NCI-H1436 treated with DMSO at 0.1 percent for 48 hours (cell line): ENCODE measurements at regions not wholly inside any gene's neighbourhood (a gene's known extent, or its start where the extent isn't known, plus 50 kb on each side); places are given as distances from the start of the nearest gene placed in this dataset.

ENCODE experiments used
- DNase-seq: peaks from one replicate; lab custom pipeline; 2025; lab: John Stamatoyannopoulos, UW

DNA sequence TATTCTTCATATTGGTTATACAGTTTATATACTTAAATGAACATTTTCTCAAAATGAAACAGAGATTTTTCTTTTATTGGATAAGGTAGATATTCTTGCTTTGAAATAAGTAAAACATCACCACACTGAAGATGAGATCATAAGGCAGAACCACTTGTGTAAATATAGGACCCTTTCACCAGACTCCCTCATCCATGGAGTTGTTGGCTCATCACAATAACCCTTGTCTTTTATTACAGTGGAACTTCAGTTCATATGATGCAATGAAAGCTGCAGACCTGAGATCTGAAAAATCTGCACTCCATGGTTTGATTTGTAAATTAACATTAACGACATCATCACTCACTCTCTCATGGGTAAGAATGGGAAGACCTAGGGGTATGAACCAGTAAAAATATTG, 51.9 kb upstream of the DBX2 start:
- DNase-seq: no peak

DNA sequence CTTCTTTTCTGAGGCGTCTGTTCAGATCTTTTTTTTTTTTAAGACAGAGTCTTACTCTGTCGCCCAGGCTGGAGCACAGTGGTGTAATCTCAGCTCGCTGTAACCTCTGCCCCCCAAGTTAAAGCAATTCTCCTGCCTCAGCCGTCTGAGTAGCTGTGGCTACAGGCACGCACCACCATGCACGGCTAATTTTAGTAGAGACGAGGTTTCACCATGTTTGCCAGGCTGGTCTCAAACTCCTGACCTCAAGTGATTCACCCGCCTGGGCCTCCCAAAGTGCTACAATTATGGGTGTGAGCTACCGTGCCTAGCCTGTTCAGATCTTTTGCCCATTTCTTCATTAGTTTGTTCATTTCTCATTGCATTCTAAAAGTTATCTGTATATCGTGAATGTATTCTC, 55.1 kb upstream of the DBX2 start:
- no peak for DNase-seq

DNA sequence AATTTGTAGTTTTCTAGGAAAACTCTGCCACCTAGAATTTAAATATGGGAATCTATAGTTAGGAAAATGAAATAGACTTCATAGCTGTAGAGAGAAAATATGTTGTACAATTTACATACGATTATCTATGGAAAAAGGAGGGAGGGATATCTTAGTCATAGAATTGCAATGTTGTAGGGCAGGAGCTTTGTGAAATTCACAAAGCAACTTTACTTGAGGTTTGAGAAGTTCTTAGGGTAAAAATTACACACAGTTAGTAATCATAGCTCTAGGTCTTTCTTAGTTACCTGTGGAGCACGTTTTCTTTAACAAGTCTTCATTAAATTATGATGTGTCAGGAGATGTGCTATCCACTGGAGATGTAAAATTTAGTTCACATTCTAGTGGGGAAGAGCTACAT, 61.4 kb upstream of the DBX2 start:
- no peak for DNase-seq

DNA sequence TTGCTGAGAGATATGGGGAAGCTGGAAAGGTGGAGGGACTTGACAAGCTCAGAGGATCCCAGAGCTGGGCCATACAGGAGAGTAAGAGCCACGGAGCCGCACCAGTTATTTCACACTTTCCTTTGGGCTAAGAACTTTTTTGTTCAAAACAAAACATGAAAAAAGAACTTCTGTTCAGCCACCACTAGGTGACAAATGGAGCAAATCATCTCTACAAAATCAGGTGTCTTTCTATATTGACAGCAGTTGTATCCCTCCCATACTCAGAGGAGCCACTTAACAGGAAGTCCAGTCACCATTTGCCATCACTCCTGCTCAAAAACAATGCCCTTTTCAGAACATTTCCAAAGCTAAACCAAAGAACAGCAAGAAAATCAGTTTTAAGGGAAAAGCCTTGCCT, 70.3 kb upstream of the DBX2 start:
- no peak for DNase-seq

DNA sequence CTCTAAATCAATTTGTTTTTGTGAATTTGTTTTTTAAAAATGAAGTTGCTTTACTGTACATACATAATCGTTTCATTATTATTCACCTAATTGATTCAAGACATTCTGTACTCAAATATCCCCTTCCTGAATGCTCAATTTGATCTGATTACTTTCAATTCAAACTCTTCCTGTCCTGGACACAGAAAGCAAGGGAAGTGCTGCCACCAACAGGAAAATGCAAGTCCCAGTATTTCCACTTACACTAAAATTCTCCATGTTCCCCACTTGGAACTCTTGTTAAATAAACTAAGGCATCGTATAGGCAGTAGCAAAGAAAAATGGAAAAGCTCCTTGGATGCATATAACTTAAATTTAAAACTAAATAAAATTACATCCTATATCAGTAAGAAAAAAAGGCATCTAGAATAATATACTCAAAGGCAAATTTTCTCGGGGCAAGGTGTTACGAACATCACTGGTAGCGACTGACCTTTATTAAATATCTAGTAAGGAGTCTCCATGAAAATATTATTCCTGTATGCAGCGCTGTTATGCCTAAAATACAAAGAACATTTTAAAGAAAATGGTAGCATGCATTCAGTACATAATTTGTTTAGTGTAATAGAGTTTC, 72.0 kb upstream of the DBX2 start:
- no peak for DNase-seq

DNA sequence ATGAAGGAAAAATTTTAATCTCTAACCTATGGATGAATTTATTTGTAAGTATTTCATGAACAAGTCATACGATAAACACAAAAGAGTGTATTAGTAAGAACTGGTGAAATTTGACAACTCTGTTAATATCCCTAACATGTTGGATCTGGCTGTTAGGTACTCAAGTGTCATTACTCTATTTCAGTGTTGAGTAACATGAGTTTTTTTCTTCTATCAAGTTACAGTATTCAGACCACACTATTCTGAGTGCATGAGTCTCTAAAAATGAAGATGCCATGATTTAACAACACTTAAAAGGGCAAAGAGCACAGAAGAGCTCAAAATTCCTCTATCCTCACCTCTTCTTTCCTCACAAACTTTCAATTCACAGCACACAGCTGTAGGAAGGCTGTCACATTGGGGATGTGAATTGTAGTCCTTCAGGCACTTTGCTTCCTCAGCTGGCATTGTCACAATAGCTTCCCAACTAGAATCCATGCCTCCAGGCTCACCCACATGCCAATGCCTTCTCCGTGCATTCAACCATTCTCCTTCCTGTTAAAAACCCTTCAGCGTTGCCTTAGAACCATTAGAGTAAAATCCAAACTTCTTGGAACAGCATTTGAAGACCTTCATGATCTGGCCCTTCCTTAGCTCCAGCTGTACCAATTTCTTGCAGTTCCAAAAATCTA, 73.7 kb upstream of the DBX2 start:
- no peak for DNase-seq

DNA sequence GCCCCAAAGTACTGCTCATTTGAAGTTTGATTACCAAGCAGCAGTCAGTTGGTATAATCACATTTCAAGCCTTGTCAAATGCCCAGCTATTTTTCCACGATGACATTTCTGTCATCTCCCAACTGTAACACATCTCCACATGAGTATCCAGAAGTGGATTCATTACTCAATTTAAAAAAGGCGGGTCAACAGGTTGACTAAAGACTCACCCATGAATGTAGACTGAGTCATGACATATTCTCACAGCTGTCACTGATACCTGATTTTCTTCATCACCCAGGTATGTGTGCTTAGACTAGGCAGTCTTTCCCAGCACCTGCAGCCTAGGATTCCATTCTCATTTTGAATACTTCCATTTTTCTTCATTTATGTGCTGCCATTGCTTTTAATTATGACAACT, 75.1 kb upstream of the DBX2 start:
- DNase-seq: no peak

DNA sequence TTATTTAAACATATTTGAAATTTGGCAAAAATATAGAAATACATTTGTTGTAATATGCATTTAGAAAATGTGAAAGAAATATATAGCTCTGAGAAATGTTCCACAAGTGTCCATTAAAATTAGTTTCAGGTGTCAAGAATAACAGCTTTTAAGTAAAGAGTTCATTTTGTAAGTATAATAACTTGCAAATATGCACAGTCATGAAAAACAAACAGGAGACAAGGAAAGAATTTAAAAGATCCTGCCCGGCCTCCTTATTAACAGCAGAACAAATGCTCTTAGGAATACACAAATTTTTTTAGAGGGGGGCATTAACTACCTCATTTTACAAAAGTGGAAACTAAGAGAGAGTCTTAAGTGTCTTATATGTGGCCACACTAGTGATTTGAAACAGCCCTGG, 77.7 kb upstream of the DBX2 start:
- no peak for DNase-seq

DNA sequence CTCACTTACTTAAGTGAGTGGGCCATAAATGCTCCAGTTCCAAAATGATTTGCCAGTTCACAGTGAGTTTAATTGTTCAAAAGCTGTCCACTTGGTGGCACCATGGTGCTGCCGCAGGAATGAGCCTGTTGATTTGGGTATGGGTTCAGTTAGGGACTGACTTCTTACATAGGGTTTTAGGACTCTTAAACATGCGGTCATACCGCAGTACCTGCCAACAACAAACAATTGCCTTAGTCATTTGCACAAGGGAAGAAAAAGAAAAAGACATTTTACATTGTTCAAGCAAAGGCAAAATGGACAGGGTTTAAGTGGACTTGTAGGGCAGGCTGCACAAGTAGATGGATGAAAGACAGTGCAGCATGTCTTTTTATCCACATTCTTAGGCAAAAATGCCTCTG, 80.0 kb upstream of the DBX2 start:
- DNase-seq: peak; percentile 23

DNA sequence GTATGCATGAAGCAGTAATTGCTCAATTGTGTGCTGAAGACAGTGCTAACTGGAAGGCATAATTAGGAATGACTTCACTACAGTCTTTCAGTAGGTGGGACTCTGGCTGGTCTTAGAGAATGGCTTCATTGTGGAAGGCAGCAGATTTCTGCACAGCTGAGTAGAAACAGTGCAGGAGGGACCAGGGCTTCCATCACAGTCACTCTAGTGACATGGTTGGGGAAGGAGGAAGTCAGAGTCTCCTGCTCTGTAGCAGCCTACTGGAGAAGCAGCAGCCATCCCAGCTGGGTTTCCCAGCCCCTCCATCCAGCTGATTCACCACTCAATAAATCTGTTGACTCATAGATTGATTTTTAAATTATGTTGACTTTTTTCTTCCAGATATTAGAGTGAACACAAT, 80.6 kb upstream of the DBX2 start:
- no peak for DNase-seq

DNA sequence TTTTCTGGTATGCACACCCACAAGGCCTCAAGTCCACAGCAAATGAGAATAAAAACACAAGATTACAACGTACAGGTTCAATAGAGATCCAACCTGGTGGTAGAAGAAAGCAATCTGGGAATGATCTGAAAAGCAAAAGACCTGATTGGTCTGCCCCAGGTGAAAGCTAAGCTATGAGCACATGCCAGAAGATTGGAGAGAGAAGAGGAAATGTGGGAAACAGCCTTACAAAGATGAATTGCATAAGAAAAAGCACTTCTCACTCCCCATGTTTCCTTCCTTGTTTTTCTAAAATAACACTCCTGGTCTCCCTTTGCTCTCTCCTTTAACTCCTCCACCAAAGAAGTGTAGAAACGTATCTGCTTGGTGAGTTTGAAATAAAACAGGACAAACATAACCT, 77.3 kb upstream of the ANO6 start:
- DNase-seq: no peak

DNA sequence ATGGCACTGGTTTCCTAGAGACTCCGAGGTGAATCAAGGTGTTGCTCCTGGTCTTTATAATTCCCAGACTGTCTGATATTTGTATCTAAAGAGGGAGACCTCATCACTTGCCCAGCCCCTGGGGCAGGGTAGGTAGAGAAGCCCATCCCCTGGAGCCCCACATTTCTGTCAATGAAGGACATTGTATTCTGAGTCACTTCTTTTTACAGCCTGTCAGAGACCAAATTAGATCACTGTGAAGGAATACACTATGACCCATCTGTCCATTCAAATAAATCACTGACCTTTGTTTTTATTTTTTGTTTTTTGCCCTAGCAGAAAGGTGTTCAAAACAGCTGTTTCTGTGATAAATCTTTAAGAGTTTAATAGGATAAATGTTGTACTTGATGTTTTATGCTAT, 67.9 kb upstream of the ANO6 start:
- DNase-seq: no peak

DNA sequence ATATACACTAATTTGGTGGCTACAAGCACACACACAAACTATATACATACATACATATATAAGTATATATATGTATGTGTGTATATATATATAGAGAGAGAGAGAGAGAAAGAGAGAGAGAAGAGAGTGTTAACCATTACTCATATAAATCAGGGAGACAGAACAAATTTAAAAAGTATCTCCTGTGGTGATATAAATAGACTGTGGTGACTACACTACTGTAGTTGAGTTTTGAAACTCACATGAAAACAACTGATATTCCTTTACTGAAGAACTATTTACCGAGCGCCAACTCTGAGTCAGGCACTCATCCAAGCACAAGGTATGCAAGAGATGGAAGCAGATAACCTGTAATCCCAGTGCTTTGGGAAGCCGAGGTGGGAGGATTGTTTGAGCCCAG, 67.3 kb upstream of the ANO6 start:
- no peak for DNase-seq

DNA sequence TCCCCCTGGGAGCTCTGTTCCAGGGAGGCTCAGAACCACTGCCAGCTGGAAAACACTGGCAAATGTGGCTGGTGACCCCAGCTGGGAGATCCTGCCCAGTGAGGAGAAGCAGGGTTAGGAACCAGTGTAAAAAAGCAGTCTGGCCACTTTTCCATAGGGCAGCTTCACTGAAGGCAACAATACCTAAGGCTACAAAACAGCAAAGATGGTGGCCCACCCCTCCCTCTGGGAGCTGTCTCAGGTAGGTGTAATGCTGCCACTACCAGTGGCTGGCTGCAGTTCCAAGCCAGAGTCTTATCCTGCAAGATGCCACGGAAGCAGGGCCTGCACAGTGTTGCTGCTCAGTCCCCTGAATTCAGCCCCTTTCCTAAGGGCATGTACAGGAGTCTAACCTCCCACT, 50.6 kb upstream of the ANO6 start:
- no peak for DNase-seq

DNA sequence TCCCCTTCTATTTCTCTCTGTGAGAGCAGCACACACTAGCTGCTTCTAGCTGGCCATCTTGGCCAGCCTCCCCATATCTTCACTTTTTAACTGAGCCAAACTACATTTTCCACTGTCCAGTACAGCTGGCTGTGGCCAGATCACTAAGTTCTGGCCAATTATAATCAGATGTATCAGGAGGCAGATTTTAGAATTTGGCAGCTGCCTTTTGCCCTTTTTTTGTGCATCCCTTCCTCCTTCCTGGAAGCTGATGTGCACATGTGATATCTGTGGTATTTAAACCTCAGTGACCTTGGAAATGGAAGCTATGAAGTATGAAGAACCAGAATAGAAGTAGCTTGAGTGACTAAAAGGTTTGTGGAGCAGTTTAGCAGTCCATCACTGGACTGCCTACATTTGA, 49.8 kb upstream of the ANO6 start:
- DNase-seq: no peak
